Lower leg skin (tissue), 3 donors: ENCODE measurements at regions not wholly inside any gene's neighbourhood (a gene's known extent, or its start where the extent isn't known, plus 50 kb on each side); places are given as distances from the start of the nearest gene placed in this dataset.

ENCODE experiments used
- CTCF ChIP-seq, 3 donors: fragments of 450-650 bp; IDR thresholded peaks; one replicate each; pipeline ENCODE4 v1.5.1; 2016; ENCODE audit warnings: antibody characterized with exemption in 3 of 3, mild to moderate bottlenecking in 3 of 3, moderate library complexity in 2 of 3
- POLR2A ChIP-seq, 2 donors: fragments of 450-650 bp; IDR thresholded peaks; one replicate each; pipeline ENCODE4 v1.6.1; 2016 to 2017; ENCODE audit warnings: antibody characterized with exemption in 2 of 2, mild to moderate bottlenecking in 1 of 2, moderate library complexity in 1 of 2

DNA sequence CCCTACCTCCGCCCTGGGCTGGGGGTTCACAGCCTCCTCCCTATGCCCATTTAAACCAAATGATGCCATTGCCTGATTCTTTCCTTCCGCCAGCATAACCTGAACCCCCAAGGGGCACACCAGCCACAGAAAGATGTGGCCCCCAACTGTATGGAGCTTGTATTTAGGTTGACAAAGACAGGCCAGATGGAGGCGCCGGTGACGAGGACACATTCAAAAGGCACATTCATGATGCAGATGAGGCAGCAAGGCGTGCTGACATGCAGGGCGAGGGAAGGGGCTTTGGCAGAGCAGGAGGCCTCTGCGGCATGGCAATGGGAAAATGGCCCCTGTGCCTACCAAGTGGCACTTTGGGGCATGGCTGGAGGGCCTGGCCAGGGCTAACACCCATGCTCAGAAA lies 112.2 kb downstream of the RFLNA start:
- TF ChIP-seq CTCF (IDR thresholded peaks at IDR 0.05) (no peak), POLR2A (IDR thresholded peaks at IDR 0.05) (no peak)
